ENCODE measurements at regions not wholly inside any gene's neighbourhood (a gene's known extent, or its start where the extent isn't known, plus 50 kb on each side); places are given as distances from the start of the nearest gene placed in this dataset.
"Not testable (repeated sequence)": the region's sequence is repeated elsewhere in the genome, so short reads cannot be mapped to it uniquely, and the experiment has no call there.

- no peak for DNase-seq (ENCODE audit: low spot score)
Observed at GRCh38 chr10:2097937-2098336, 360.6 kb upstream of the ADARB2 start.

DNA sequence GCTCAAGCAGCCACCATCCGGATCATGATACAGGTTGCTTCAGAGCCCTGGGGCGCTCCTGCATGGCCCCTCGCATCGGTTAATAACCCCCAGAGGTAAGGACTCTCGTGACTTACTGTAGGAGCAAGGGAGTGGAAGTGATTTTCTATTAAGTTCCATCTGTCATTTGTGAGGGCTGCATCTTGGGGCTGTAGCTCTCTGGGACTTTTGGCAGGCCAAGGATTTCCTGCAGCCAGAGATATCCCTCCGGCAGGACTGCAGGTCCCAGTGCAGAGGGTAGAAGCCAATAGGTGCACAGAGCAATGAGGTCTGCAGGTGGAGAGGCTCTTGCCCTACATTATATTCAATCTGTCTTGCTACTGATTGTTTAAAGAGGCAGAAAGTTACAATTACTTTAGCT, 356.8 kb upstream of the ADARB2 start:
- no peak for DNase-seq (ENCODE audit: low spot score)

GRCh38 chr10:2083591-2083990, 346.3 kb upstream of the ADARB2 start:
- DNase-seq (ENCODE audit: low spot score), result no peak

DNA sequence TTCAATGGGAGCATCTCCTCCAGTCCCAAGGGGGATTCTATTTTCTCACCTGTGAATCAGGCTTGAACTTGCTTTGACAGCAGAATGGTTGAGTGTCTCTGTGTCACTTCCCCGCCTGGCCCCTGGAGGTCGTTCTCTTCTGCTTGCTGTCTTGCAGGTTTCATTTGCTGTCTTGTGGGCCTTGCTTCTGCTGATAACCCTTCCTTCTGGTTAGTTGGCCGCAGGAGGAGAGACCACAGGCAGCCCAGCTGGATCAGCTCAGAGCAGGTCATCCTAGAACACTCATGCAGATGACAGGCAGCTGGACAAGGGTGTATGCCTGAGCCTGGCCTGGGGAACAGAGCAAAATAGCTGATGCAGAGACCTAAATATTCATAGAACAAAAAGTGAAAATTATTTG, 344.2 kb upstream of the ADARB2 start:
- DNase-seq (ENCODE audit: low spot score), result no peak

- DNase-seq (ENCODE audit: low spot score), result no peak
Observed at GRCh38 chr10:2079603-2080078, 342.3 kb upstream of the ADARB2 start.

GRCh38 chr10:2077231-2077630, 339.9 kb upstream of the ADARB2 start:
- DNase-seq (ENCODE audit: low spot score), result no peak

- no peak for DNase-seq (ENCODE audit: low spot score)
Observed at GRCh38 chr10:2076528-2076927, 339.2 kb upstream of the ADARB2 start.

DNA sequence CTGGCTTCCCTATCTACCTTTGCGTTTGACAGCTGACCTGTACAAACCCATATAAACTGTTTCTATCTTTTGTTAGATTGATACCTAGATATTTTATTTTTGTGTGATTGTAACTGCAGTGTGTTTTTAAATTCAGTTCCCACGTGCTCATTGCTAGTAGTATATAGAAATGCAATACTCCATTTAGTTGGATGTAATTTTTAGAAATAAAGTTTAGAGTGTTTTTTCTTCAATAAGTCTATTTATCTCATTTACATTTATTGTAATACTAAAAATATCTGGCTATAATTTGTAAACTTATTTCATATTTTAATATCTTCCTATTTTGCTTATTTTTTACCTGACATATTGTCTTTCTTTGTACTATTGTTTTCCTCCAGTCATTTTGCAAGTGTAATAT, 329.7 kb upstream of the ADARB2 start:
- DNase-seq (ENCODE audit: low spot score), result no peak

GRCh38 chr10:2054728-2055127, 317.4 kb upstream of the ADARB2 start:
- DNase-seq (ENCODE audit: low spot score), result no peak

DNA sequence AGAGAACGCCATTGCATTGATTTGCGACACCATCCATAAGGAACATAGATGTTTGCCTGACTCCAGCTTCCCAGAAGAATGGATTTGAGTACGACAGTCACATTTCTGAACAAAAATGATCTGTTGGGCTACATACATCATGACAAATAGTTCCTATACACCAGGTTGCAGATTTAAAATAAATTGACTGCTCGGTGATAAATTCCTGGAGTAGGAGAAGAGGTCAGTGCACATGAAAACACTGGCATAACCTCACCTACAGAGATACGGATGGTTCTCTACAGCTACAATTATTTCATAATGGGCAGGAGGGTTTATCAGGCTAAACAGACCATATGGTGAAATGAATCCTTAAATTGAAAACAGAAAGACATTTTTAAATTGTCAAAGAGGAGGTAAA, 316.5 kb upstream of the ADARB2 start:
- no peak for DNase-seq (ENCODE audit: low spot score)

GRCh38 chr10:2051108-2051507, 313.8 kb upstream of the ADARB2 start:
- DNase-seq (ENCODE audit: low spot score), result no peak

- no peak for DNase-seq (ENCODE audit: low spot score)
Observed at GRCh38 chr10:2049560-2049959, 312.2 kb upstream of the ADARB2 start.

DNA sequence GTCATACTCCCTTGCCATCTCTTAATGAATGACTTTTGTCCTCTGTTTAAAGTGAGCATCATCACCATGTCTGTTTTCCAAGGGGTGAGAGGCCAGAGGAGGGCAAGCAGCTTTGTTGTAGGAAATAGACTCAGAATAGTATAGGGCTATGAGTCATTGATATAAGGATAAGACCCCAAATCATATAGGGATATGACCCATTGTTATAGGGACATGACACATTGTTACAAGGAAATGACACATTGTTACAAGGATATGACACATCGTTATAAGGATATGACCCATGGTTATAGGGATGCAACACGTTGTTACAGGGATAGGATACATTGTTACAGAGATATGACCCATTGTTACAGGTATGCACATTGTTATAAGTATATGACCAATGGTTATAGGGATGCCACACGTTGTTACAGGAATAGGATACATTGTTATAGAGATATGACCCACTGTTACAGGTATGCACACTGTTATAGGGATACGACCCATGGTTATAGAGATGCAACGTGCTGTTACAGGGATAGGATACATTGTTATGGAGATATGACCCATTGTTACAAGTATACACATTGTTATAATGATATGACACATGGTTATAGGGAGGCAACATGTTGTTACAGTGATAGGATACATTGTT, 311.1 kb upstream of the ADARB2 start:
- no peak for DNase-seq (ENCODE audit: low spot score)

- no peak for DNase-seq (ENCODE audit: low spot score)
Observed at GRCh38 chr10:2047679-2048078, 310.4 kb upstream of the ADARB2 start.

- DNase-seq (ENCODE audit: low spot score), result no peak
Observed at GRCh38 chr10:2043379-2043778, 306.1 kb upstream of the ADARB2 start.

- DNase-seq (ENCODE audit: low spot score), result no peak
Observed at GRCh38 chr10:2038036-2038435, 300.7 kb upstream of the ADARB2 start.

GRCh38 chr10:2037246-2037645, 299.9 kb upstream of the ADARB2 start:
- no peak for DNase-seq (ENCODE audit: low spot score)

DNA sequence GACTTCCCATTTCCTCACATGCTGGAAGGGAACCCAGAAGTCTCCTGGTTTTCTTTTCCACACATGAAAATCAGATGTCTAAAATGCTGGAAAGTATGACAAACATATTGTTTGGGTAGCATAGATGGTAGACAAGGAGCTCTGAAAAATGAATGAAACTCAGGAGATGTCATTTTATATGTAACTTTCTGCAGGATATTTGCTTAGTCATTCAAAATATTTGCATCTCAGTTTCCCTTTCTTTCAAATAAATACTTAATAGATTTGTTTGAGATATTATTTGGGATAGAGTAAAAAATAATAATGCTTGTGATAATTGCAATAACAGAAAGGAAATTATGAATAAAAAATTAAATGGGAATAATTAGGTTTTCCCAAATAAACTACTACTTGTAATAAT, 298.9 kb upstream of the ADARB2 start:
- DNase-seq (ENCODE audit: low spot score), result no peak

- DNase-seq (ENCODE audit: low spot score), result no peak
Observed at GRCh38 chr10:2030046-2030445, 292.7 kb upstream of the ADARB2 start.

GRCh38 chr10:2026936-2027335, 289.6 kb upstream of the ADARB2 start:
- no peak for DNase-seq (ENCODE audit: low spot score)

DNA sequence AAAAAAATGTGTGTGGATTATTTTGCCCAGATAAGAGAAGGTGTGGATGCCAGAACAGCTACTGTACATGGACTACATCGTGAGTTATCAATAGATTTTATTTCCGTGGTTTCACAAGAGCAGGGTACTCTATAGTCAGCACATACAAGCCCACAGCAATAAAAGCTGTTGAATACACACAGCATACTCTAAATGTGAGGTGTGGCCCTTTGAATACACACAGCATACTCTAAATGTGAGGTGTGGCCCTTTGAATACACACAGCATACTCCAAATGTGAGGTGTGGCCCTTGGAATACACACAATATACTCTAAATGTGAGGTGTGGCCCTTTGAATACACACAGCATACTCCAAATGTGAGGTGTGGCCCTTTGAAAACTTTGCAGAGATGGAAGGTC, 287.4 kb upstream of the ADARB2 start:
- not testable (repeated sequence) for DNase-seq (ENCODE audit: low spot score)

DNA sequence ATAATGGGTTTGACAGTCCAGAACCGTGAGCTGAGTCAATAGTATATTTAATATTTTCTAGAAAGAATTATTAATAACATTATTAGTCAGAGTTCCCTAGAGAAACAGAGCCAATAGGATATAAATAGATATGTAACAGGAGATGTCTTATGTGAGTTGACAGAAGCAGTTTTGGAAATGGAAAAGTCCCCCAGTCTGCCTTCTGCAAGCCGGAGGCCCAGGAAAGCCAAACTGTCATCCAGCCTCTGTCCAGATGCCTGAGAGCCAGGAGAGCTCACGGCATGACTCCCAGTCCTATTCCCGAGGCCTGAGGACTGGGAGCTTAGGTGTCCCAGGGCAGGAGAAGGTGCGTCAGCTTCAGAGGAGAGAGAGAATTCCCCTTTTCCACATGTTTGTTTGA, 286.4 kb upstream of the ADARB2 start:
- DNase-seq (ENCODE audit: low spot score), result no peak

DNA sequence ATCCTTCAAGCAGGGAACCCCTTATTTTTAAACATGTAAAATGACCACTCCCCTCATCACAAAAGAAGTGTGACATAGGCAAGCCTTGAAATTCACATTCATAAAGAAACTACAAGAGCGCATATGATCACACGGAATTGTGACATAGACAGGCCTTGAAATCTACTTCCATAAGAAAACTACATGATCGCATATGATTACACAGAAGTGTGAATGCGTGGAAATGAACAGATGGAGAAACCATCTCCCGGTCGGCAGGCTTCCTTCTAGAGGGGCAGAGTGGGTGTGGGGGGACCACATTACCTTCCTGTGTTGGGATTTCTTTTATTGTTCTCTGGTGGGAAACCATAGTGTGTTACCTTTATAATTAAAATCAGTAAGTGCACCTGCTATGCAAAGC, 285.1 kb upstream of the ADARB2 start:
- DNase-seq (ENCODE audit: low spot score), result no peak

- DNase-seq (ENCODE audit: low spot score), result no peak
Observed at GRCh38 chr10:2020836-2021235, 283.5 kb upstream of the ADARB2 start.

DNA sequence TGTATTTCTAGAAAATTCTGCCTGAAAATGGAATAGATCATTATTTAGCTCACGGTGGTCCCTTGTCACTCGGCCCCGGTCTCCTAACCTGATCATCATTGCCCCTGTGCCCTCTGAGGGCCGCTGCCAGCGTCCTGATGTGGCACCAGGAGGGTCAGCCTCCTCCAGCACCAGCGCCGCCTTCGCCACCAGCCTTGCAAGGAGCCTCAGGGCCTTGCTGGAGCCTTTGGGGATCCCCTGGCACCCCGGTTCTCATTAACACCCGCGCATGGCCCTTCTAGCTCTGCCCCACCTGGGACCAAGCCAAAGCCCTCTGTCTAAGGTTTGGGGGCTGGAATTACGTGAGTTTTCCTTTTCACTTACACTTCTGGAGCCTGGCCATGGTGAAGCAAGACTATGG, 282.5 kb upstream of the ADARB2 start:
- no peak for DNase-seq (ENCODE audit: low spot score)

Data from germinal center (tissue), 1 donor.